Thyroid gland (tissue), 4 donors: ENCODE measurements at regions not wholly inside any gene's neighbourhood (a gene's known extent, or its start where the extent isn't known, plus 50 kb on each side); places are given as distances from the start of the nearest gene placed in this dataset.

Experiments
- CTCF ChIP-seq, 6 experiments: fragments of 200-600 bp in 3 of 6; fragments of 450-650 bp in 3 of 6; sonication (generic) in 3 of 6; IDR thresholded peaks; one replicate each; pipeline ENCODE4 v1.5.1; 2016 to 2019; ENCODE audit warnings: antibody characterized with exemption in 6 of 6, mild to moderate bottlenecking in 2 of 6, inconsistent platforms in 1 of 6, moderate library complexity in 1 of 6
- POLR2A ChIP-seq, 2 donors: fragments of 450-650 bp; IDR thresholded peaks; one replicate each; pipeline ENCODE4 v1.6.1; 2017; ENCODE audit warnings: antibody characterized with exemption in 2 of 2, mild to moderate bottlenecking in 2 of 2, moderate library complexity in 1 of 2

DNA sequence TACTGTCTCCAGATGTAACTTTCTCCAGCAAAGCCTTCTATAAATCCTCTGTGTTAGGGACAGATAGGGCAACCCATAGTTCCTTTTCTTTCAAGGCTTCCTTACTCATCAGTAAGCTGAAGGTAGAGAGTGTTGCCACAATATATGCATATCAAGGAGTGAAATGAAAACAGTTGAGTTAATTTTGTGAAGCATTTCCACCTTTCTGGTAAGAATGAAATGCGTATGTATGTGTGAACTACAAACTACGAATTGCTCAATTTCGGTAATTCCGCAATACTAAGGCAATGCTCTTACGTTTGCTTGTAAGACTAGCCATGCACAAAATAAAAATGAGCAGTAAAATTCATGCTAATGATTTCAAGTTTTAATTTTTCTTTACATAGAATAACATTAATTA, 61.2 kb upstream of the HBS1L start:
- TF ChIP-seq POLR2A (IDR thresholded peaks at IDR 0.05) = no peak
- TF ChIP-seq CTCF (IDR thresholded peaks at IDR 0.05) = no peak
